HG02840 (cell line): ENCODE measurements at regions not wholly inside any gene's neighbourhood (a gene's known extent, or its start where the extent isn't known, plus 50 kb on each side); places are given as distances from the start of the nearest gene placed in this dataset.
"Not testable (repeated sequence)": the region's sequence is repeated elsewhere in the genome, so short reads cannot be mapped to it uniquely, and the experiment has no call there.

Experiments used
- ATAC-seq: cut with Tn5 transposase; IDR thresholded peaks from one replicate; pipeline ENCODE4 v1.9.1; 2021; ENCODE audit warnings: mild to moderate bottlenecking, moderate library complexity, moderate number of reproducible peaks; ENCODE audit not compliant: unreplicated experiment, low FRiP score

DNA sequence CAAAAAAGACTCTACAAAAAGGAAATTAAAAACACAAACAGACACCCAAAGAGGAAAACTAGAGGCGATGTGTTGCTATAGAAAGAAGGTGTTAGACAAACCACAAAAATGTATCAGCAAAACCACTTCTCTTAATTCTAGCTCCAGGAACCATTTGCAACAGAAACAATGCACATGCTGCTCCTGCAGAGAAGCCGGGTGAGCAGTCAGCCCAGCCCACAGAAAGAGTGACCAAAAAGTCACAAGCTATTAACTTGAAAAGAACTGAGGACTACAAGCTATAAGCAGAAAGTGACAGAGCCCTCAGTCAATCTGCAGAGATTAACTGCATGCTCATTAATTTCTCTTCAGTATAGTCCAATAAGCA lies 96.2 kb upstream of the KLHL13 start:
- peak; percentile 64 for ATAC-seq

DNA sequence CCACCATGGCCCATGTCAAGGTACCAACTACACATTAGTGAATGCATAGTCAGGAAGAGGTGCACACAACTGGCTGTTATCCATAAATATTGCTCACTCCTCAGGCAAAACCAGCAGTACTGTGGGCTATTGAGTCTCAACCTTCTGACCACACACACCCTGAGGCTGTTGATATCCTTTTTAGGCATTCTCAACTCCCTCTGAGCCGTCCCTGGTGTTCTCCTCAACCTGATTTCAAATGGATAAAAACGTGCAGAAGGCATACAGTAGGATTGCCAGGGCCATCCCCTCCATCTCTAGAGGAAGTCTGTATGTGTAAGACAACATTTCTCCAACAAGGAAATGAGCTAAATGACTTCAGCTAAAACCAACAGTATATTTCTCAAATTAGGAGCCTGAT lies 98.7 kb upstream of the KLHL13 start:
- ATAC-seq: no peak

DNA sequence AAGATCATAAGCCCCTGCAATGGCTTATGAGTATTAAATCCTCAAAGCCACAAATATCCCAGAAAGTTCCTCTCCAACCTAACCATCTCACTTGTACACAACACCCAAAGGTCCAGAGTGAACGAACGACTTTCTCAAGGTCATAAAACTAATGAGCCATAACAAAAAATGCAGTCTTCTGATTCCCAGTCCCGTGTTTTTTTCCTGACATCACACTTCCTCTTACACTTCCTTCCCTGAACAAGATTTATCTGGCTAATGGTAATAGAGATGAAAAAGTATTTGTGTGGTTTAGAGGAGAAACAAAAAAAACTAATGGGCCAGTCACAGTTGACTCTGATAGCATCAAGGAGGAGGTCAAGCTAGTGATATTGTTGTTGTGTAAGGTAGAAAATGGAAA lies 99.5 kb upstream of the KLHL13 start:
- ATAC-seq: no peak

DNA sequence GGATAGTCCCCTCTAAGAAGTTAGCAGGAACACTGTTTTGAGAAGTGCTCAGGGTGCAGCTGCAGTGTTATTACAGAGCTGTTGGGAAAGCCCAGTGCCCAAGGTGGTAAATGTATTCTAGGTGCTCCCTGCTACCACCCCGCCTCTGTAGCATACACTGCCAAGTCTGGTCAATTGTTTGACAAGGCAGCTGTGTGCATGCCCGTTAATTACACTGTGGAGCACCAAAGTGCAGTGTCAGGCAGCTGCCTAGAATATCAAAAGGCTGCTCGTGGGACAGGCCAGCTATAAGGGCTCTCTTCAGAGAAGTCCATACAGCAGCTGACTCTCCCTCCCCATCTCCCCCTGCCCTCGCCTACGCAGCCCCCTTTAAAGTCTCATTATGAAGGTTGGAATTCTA lies 99.9 kb upstream of the KLHL13 start:
- ATAC-seq: no peak

DNA sequence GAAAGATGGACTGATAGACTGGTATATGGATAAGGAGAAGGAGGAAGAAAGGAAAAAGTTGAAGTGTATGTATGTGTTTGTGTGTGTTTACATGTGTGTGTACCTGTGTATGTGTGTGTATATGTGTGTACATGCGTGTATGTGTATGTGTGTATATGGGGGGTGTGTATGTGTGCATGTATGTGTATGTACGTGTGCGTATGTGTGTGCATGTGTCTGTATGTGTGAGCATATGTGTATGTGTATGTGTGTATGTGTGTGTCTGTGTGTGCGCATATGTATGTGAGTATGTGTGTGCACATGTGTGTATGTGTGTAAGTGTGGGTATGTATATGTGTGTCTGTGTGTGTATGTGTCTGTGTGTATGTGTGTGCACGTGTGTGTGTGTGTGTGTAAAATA lies 101.5 kb upstream of the KLHL13 start:
- ATAC-seq: no peak

DNA sequence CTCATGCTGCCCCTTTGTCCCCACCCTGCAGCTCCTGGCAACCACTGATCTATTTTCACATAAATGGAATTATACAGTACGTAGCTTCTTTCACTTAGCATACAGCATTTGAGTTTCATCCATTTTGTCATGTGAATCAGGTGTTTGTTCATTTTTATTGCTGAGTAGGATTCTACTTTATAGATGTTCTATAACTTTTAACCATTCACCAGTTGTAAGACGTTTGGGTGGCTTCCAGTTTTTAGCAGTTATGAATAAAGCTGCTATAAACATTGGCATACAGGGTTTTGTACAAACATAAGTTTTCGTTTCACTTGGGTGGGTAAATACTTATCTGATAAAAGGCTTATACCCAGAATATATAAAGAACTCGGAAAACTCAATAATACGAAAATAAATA lies 102.3 kb upstream of the KLHL13 start:
- ATAC-seq: no peak

DNA sequence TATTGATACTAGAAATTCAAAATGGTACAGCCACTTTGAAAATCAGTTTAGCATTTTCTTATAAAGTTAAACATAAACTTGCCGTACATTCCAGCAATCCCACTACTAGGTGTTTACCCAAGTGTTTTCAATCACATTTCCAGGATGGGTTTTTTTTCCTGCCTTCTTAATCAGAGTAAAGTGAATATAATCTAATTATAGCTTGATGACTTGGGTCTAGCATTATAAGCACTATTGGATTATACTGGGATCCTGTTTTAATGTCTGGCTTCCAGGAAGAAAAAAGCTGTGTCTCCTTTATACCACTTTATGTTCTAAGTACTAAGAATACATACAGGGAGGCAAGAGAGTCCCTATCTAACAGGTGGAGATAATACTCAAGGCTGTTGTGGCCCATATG lies 103.3 kb upstream of the KLHL13 start:
- no peak for ATAC-seq

DNA sequence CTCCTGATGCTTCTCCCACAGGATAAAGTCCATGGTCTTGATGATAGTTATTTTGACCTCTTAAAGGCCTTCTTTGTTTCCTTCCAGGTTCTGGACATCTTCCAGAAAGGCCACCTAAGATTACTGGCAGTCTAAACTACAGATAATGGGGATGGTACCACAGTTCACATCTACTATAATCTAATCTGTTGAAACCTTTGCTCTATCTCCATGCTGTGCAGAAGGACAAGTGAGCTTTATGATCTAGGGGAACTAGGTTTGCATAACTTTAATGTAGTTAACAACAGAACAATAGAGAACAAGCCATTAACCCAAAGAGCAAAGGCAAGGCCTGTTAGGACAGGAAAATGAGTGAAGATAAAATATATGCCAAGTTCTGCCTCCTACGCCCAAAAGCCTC lies 103.9 kb upstream of the KLHL13 start:
- ATAC-seq: no peak

DNA sequence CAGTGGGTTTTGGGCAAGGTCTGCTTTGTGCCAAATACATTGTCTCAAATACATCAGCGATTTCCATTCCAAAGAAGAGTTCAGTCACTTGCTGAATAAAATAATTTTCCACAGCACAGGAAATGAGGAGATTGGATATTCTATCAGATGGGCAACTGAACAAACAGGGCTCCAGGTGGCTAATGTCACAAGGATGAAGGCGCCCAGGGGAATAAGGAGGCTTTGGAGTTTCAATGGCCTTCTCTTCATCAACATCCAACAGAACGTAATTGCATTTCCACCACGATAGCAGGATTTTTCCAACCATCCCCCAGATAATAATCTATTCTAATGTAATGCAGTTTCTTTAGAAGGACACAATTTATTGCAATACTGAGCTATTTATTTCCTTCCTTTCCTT lies 104.7 kb upstream of the KLHL13 start:
- ATAC-seq: no peak

DNA sequence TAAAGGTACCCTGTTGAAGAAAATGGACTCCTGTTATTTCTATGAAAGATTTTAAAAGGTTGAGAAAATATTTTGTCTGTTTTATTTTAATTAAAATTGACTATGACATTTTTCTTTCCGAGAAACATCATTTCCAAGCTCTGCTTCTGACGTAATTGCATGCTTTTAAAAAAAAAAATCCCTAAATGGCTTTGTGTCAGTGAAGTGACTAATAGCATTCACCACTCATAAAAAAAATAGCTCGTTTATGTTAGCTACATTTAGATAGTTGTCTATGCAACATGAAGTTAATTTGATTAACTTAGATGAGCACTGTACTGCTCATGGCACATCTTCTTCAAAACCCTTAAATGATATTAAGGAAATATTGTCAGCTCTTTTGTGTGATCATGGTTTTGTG lies 105.1 kb upstream of the KLHL13 start:
- no peak for ATAC-seq

DNA sequence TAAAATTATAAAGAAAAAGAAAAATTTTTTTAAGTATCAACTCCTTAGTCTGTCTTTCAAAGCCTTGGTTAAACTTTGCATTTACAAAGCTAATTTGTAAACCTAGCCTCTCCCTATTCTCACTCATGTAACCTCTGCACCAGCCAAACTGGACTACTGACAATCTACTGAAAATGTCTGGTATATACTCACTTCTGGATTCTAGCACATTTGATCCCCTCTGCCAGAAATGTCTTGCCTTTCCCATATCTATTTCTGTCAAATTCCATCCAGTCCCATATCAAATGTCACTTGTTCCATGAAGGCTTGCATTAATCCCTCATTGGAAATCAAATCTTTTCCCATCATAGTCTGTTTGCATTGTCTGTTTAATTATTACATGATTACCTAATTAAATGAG lies 105.8 kb upstream of the KLHL13 start:
- ATAC-seq: no peak

DNA sequence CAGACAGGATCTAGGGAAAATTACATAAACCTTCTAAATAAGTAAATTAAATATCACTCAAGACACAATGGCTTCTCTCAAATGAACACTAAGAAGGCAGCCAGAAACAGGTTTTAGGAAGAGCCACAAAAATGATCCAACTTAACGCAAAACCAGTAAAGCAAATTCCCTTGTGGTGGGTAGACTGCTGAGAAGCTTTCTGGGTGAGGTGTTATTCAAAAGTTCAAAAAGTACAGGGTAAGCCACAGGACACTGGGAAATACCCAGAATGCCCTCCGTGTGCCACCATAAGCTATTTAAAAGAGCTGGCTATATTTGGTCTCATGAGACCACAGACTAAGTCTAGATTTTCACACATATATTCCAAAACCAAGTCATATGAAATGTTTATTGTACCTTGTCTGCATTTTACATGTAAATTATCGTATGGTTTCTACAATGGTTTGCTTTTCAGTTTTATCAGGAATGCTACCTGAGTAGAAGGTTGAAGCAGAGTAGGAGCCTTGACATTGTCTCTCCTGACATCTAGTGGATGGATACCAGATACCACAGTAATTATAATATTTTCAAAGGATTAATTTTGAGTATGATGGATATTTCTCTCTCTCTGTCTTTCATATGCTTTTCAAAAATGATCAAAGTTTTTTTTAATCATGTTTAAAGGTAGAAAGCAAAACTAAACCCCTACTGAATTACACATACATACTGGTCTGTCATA lies 109.3 kb upstream of the KLHL13 start:
- ATAC-seq: peak; percentile 56

DNA sequence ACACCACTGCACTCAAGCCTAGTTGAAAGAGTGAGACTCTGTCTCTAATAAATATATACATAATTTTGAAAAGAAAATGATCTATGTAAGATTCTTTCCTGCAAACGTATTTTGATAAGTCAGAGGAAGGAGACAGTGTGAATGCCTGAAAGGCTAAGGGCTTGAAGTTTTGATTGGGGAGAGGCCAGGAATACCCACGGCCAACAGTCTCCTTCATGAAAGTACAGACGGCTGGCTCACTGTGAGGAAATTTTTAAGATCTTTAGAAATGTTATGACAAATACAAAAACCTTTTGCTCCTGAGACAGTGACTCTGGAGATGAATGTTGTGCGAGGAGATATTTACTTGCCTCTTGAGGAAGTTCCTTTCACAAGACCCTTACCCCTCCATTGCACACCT lies 111.4 kb upstream of the KLHL13 start:
- no peak for ATAC-seq

DNA sequence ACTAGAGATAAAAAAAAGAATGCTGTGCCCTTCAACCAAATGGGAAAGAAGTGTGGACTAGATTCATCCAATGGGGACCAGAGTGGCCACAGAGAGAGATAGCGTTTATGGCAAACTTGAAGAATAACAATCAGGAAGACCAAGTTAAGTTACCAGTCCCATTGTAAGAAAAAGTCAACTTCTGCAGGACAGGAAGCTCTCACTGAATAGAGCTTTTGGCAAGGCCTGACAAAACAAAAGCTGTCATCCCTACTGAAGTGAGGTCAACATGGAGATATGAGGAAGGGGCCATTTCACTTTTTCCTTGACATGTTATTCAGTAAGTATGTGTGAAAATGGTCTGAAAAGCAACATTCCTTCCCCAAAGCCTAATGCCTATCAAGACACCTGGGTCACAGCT lies 111.8 kb upstream of the KLHL13 start:
- no peak for ATAC-seq

DNA sequence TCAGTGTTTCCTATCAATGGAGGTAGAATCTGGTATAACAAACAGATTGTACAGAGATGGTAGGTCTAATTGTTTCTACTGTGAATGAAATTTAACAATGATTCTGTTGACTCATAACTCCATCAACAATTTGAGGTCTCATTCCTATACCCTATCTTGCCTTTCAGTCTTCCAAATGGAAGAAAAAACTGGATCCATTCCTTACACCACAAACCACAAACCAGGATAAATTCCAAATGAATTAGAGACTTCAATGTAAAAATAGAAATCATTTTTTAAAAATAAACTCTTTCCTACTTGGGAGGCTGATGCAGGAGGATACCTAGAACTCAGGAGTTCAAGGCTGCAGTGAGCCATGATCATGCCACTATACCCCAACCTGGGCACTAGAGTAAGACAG lies 114.4 kb upstream of the WDR44 start:
- no peak for ATAC-seq

DNA sequence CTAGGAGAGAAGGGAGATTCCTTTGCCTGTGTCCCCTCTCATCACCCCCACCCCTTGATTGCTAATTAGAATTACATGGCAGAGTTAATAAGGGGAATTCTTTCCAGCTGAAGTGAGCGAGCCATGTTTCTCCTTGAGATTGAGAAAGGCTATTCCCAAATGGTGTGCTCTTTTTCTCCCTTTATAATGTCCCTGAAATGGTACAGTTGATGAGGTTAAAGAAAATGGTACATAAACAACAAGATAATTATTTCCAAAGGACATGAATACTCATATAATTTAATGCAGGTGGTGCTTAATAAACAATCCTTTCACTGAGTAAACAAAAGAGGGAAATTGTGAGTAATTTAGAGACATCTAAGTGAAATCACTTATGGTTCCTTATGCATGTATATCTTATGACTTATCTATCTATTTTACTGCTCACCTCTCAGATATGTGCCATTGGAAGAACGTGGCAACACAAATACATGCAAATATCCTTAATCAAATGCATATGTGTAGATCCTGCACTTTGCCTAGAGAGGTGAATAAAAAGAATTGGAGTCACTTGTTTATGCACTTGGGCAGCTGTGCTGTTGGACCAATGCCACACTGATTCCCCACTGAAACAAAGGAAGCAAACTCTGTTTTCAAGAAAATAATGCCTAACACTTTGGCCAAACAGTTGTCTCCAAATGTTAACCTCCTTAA lies 106.6 kb upstream of the WDR44 start:
- ATAC-seq: no peak

DNA sequence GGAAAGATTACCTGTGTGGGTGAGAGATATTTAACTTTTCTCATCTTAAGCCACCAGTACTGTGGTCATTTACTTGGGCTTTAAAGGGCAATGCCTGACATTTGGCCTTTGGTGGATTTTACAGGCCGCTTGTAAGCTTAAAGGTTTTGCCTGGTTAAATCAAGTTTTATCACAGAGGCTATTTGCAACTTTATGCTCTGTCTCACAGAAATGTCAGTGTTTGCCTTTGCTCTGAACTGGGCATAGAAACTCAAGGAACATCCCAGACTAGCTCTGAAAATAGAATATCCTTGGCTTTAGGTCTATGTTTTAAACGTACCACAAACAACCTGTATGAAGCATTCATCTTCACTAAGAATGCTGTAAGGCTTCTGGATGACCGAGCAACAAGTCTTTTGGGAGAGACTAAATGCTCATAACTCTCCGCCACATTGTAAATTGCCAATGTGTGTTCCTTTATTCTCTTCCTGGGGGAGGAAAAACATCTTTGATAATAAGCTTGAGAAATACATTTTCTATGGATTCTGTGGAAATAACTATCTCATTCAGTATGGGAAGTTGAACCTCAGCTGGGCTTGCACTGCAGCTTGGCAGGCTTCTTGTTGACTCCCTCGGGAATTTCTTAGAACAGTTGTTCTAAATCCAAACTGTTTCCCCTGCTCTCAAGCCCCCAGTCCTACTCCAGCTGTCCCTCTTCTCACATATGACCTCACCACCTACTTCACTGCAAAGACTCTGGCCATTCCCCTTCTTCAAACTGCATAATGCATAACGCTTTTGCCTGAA lies 105.8 kb upstream of the WDR44 start:
- no peak for ATAC-seq

DNA sequence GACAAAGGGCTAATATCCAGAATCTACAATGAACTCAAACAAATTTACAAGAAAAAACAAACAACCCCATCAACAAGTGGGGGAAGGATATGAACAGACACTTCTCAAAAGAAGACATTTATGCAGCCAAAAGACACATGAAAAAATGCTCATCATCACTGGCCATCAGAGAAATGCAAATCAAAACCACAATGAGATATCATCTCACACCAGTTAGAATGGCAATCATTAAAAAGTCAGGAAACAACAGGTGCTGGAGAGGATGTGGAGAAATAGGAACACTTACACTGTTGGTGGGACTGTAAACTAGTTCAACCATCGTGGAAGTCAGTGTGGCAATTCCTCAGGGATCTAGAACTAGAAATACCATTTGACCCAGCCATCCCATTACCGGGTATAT lies 98.9 kb upstream of the WDR44 start:
- not testable (repeated sequence) for ATAC-seq

DNA sequence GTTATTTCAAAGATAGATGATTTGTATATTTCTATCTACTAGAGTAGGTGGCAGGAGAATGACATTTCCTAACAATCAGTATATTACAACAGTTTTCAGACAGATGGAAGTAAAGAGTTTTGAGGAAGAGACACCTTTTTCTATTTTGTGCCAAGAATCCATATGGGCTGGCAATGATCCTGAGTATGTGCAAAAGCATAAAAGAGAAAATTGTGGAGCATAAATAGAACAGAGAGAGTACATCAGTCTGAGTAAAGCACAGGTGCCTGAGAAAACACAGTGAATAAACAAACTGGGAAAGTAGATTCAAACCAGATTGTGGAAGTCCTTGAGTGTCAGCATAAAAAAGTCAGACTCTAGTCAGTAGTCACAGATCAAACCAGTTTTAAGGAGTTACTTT lies 96.8 kb upstream of the WDR44 start:
- no peak for ATAC-seq

DNA sequence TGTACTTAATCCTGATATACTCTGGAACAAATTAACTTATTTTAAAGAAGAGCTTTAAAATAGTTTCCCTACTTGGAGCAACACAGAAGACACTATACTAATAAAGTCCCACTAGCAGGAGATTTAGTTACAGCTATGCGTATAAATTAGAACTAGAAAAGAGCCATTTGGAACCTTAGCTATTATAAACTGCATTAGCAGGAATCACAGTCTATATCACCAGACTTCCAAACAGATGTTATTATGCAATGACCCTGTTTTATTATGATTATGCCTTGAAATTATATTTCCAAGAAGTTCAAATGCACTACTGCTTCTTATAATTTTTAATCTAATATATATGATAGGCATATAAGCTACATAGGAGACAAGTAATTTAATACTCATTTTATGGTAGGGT lies 95.5 kb upstream of the WDR44 start:
- no peak for ATAC-seq

DNA sequence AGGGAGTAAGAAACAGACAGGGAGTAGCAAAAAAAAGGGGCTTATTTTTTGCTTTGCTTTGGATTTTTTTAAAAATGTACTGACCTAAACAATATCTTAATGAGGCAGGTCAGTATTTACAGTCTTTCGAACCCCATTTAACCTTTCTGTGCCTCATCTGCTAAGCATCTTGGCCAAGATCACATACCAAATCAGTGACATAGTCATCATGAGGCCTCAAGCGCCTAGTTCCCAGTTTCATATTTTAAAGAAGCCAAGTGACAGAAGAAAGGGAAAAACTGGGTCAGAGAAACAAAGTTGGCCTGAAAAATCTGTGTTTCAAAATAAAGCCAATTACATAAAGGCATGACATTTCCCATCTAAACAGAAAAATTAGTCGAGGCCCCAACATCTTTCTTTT lies 94.6 kb upstream of the WDR44 start:
- ATAC-seq: no peak

DNA sequence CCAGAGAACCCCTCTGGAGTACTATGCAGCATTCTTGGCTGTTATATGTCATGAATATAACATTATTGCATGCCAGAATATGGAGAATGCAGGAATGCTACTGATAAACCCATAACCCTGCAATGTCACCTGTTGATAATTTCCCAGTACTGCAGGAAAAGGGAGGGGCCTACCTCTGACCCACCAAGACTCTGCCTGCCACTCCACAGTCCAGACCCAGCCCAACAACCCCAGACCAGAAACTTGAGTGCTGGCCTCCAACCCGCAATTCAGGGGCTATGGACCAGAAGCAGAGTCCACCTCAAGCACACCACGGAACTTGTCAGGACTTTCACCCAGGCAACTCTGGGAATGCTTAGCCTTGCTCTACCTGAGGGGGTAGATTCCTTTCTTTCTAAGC lies 92.9 kb upstream of the WDR44 start:
- no peak for ATAC-seq
